RWPE1 (cell line): ENCODE measurements at regions not wholly inside any gene's neighbourhood (a gene's known extent, or its start where the extent isn't known, plus 50 kb on each side); places are given as distances from the start of the nearest gene placed in this dataset.
"Not testable (repeated sequence)": the region's sequence is repeated elsewhere in the genome, so short reads cannot be mapped to it uniquely, and the experiment has no call there.

ENCODE experiments used
- CTCF ChIA-PET: fragments of 350-600 bp; sonication (Branson Sonifier 250); formaldehyde crosslinking; extraction: SDS; loops from one replicate; lab custom pipeline; 2021; lab: Yijun Ruan, JAX
- POLR2A ChIA-PET: fragments of 400-600 bp; formaldehyde crosslinking; extraction: SDS; loops from one replicate; lab custom pipeline; 2020; ENCODE audit warnings: antibody characterized with exemption; ENCODE audit not compliant: low non-redundant PET; lab: Yijun Ruan, JAX
- DNase-seq: peaks from one replicate; pipeline ENCODE4 v3.0.0; 2012; ENCODE audit warnings: low spot score
- H3K27ac ChIP-seq: fragments of 450-650 bp; 2 replicates; pipeline ENCODE4 v1.5.1; 2017
- TF ChIP-seq, protein P1 (sequence below): fragments of 450-650 bp; conservative IDR thresholded peaks from 2 replicates; pipeline ENCODE4 v1.5.1; 2017; ENCODE audit warnings: low read depth, mild to moderate bottlenecking

- CTCF ChIA-PET, H3K27ac ChIP-seq, POLR2A ChIA-PET, DNase-seq: not testable (repeated sequence)
Observed at GRCh38 chr12:131298526-131299369, 345.0 kb downstream of the ADGRD1 start.

DNA sequence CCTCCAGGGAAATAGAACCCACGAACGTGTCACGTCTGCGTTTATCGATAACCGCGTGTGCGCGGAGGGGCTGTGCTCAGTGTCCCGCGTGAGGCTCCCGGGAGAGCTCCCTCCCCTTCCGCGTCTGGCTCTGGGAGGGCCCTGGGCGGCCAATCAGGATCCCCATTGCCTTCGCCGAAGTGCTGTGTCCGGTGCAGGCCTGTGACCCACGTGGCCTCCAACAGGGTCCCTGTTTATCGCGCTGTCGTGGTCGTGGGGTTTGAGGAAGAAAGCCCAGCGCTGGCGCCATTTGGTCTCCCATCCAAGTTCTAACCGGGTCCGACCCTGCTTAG lies 345.6 kb downstream of the ADGRD1 start:
- DNase-seq, CTCF ChIA-PET, POLR2A ChIA-PET, H3K27ac ChIP-seq: not testable (repeated sequence)

DNA sequence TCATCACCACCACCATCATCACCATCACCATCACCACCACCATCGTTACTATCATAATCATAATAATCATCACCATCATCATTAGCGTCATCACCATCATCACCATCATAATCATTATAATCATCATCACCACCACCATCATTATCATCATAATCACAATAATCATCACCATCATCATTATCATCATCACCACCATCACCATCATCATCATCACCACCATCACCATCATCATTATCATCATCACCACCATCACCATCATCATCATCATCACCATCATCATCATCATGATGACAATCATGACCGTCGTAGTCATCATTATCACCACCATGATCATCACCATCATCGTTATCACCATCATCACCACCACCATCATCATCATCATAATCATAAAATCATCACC lies 349.9 kb downstream of the ADGRD1 start:
- POLR2A ChIA-PET, H3K27ac ChIP-seq, DNase-seq, CTCF ChIA-PET: not testable (repeated sequence)

DNA sequence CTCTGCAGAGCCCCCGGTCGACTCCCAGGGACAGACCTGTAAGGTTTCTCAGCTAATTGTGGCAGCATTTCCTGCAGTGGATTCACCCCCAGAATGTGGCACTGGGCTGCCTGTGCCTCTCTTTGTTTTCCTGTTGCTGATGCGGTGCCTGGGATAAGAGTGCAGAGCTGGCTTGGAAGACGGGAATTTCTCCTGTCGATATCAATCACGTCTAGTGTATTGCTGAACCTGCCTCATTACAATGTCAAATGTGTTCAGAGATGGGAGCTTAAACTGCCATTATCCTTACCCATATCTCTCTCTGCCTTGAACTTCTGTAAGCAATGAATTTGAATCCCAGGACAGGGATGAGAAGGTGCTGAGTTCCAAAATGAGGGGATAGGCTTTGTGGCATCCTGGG lies 350.9 kb downstream of the ADGRD1 start:
- H3K27ac ChIP-seq, CTCF ChIA-PET, DNase-seq, POLR2A ChIA-PET: not testable (repeated sequence)

DNA sequence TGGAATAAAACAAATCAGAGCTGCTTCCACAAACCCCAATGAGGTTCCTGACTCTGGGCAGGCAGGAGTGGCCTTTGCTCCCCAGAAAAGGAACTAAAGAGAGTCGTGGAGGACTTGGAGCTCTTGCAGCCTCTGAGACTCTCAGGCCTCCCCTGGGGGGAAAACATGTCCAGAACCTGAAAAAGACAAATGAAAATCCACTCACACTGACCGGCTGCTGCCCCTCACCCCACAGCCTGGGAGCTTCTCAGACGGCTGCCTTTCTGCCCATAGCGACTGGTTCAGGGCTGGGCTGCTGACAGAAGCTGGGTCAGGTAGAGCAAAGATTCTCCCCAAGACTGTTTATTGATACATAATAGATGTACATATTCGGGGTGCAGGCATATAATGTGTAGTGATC lies 356.0 kb downstream of the ADGRD1 start:
- H3K27ac ChIP-seq: no peak overlapping the region
- ChIA-PET POLR2A (no interaction called here), CTCF (no interaction called here)
- no peak for DNase-seq
- TF ChIP-seq, protein P1, sequence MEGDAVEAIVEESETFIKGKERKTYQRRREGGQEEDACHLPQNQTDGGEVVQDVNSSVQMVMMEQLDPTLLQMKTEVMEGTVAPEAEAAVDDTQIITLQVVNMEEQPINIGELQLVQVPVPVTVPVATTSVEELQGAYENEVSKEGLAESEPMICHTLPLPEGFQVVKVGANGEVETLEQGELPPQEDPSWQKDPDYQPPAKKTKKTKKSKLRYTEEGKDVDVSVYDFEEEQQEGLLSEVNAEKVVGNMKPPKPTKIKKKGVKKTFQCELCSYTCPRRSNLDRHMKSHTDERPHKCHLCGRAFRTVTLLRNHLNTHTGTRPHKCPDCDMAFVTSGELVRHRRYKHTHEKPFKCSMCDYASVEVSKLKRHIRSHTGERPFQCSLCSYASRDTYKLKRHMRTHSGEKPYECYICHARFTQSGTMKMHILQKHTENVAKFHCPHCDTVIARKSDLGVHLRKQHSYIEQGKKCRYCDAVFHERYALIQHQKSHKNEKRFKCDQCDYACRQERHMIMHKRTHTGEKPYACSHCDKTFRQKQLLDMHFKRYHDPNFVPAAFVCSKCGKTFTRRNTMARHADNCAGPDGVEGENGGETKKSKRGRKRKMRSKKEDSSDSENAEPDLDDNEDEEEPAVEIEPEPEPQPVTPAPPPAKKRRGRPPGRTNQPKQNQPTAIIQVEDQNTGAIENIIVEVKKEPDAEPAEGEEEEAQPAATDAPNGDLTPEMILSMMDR: no peak

GRCh38 chr12:131310227-131310969 lies 356.7 kb downstream of the ADGRD1 start:
- CTCF ChIA-PET, H3K27ac ChIP-seq, POLR2A ChIA-PET, DNase-seq: not testable (repeated sequence)

- POLR2A ChIA-PET, CTCF ChIA-PET, DNase-seq, H3K27ac ChIP-seq: not testable (repeated sequence)
Observed at GRCh38 chr12:131311279-131311722, 357.6 kb downstream of the ADGRD1 start.

DNA sequence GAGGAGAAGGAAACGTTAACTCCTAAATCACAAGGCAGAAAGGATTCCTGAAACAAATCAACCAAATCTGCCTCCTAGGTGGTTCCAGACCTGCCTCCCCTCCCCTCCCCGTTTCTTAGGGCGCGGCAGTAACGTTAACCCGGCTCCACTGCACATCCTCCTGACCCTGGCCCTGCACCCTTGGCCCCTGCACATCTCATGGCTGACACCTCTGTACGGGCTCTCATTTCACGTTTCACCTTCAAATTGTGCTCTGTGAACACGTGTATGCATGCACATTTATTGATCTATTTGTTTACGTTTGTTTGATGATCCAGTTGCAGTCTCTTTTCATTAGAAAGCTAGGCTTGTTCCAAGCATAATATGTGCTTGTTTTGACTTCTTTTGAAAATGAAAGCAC lies 358.1 kb downstream of the ADGRD1 start:
- POLR2A ChIA-PET: no interaction called here
- CTCF ChIA-PET: no interaction called here
- H3K27ac ChIP-seq: no peak overlapping the region
- DNase-seq: no peak
- TF ChIP-seq, protein P1: no peak

- CTCF ChIA-PET, POLR2A ChIA-PET, H3K27ac ChIP-seq, DNase-seq: not testable (repeated sequence)
Observed at GRCh38 chr12:131312382-131312781, 358.7 kb downstream of the ADGRD1 start.

GRCh38 chr12:131312793-131313545 lies 359.3 kb downstream of the ADGRD1 start:
- TF ChIP-seq, protein P1: no peak
- POLR2A ChIA-PET: no interaction called here

More at GRCh38 chr12:131312793-131313545, 359.3 kb downstream of the ADGRD1 start:
- DNase-seq: no peak
- CTCF ChIA-PET: no interaction called here
- H3K27ac ChIP-seq: no peak overlapping the region
